ENCODE measurements at regions not wholly inside any gene's neighbourhood (a gene's known extent, or its start where the extent isn't known, plus 50 kb on each side); places are given as distances from the start of the nearest gene placed in this dataset.

- H3K27ac ChIP-seq: no peak overlapping the region
- no peak overlapping the region for H3K4me3 ChIP-seq
- no peaks in the 10 kb centered on the region for H3K9me3 ChIP-seq
- TF ChIP-seq CTCF (IDR thresholded peaks at IDR 0.05) (no peak), POLR2A (IDR thresholded peaks at IDR 0.05) (no peak)
- H3K27me3 ChIP-seq: no peaks in the 10 kb centered on the region
- H3K4me1 ChIP-seq: no peaks in the 10 kb centered on the region
- DNase-seq (no peak), ATAC-seq (no peak)
- H3K36me3 ChIP-seq (replicated peaks in 1 of 2; ENCODE audit: insufficient read depth in 1 of 2, low read depth in 2 of 2): no peaks in the 10 kb centered on the region
- intact Hi-C loops (cut with DNase I): no loop called here
Observed at GRCh38 chr11:90453525-90453924, 230.7 kb upstream of the CHORDC1 start.

- DNase-seq (no peak), ATAC-seq (no peak)
- H3K27me3 ChIP-seq: no peaks in the 10 kb centered on the region
- intact Hi-C loops (cut with DNase I): no loop called here
- H3K9me3 ChIP-seq: no peaks in the 10 kb centered on the region
- no peak overlapping the region for H3K4me3 ChIP-seq
- H3K4me1 ChIP-seq: no peaks in the 10 kb centered on the region
- H3K36me3 ChIP-seq (replicated peaks in 1 of 2; ENCODE audit: insufficient read depth in 1 of 2, low read depth in 2 of 2): no peaks in the 10 kb centered on the region
- no peak for TF ChIP-seq POLR2A (IDR thresholded peaks at IDR 0.05)
- no peak for TF ChIP-seq CTCF (IDR thresholded peaks at IDR 0.05)
- WGBS, 2 donors: 68 to 88% methylated on average over 2 of the region's 2 CpGs
- H3K27ac ChIP-seq: no peak overlapping the region
Observed at GRCh38 chr11:90449606-90450005, 226.8 kb upstream of the CHORDC1 start.

GRCh38 chr11:90448256-90448655 is 225.4 kb upstream of the CHORDC1 start:
- Histone ChIP-seq H3K27me3 (no peaks in the 10 kb centered on the region), H3K36me3 (replicated peaks in 1 of 2; ENCODE audit: insufficient read depth in 1 of 2, low read depth in 2 of 2) (no peaks in the 10 kb centered on the region), H3K4me1 (no peaks in the 10 kb centered on the region), H3K27ac (no peak overlapping the region), H3K9me3 (no peaks in the 10 kb centered on the region), H3K4me3 (no peak overlapping the region)
- no peak for TF ChIP-seq CTCF (IDR thresholded peaks at IDR 0.05)
- TF ChIP-seq POLR2A (IDR thresholded peaks at IDR 0.05): no peak
- 24 to 38% methylated on average over 4 of the region's 4 CpGs for WGBS, 2 donors
- DNase-seq (no peak), ATAC-seq (no peak)
- intact Hi-C loops (cut with DNase I): no loop called here

GRCh38 chr11:90447618-90448017 is 224.8 kb upstream of the CHORDC1 start:
- no peak overlapping the region for H3K4me3 ChIP-seq
- TF ChIP-seq POLR2A (IDR thresholded peaks at IDR 0.05): no peak
- TF ChIP-seq CTCF (IDR thresholded peaks at IDR 0.05): no peak
- DNase-seq (no peak), ATAC-seq (no peak)
- WGBS, 2 donors: 79 to 84% methylated on average over 5 of the region's 5 CpGs
- H3K27me3 ChIP-seq: no peaks in the 10 kb centered on the region
- intact Hi-C loops (cut with DNase I): no loop called here
- H3K27ac ChIP-seq: no peak overlapping the region
- no peaks in the 10 kb centered on the region for H3K36me3 ChIP-seq (replicated peaks in 1 of 2; ENCODE audit: insufficient read depth in 1 of 2, low read depth in 2 of 2)
- H3K9me3 ChIP-seq: no peaks in the 10 kb centered on the region
- H3K4me1 ChIP-seq: no peaks in the 10 kb centered on the region

- H3K36me3 ChIP-seq (replicated peaks in 1 of 2; ENCODE audit: insufficient read depth in 1 of 2, low read depth in 2 of 2): no peaks in the 10 kb centered on the region
- ATAC-seq (no peak), DNase-seq (no peak)
- H3K27me3 ChIP-seq: no peaks in the 10 kb centered on the region
- no peak overlapping the region for H3K27ac ChIP-seq
- intact Hi-C loops (cut with DNase I): no loop called here
- H3K4me1 ChIP-seq: no peaks in the 10 kb centered on the region
- H3K9me3 ChIP-seq: no peaks in the 10 kb centered on the region
- 40 to 41% methylated on average over 2 of the region's 2 CpGs for WGBS, 2 donors
- no peak overlapping the region for H3K4me3 ChIP-seq
- TF ChIP-seq CTCF (IDR thresholded peaks at IDR 0.05) (no peak), POLR2A (IDR thresholded peaks at IDR 0.05) (no peak)
Observed at GRCh38 chr11:90446207-90446606, 223.4 kb upstream of the CHORDC1 start.

Measured in body of pancreas (tissue), 4 donors.